RWPE1 (cell line): ENCODE measurements at regions not wholly inside any gene's neighbourhood (a gene's known extent, or its start where the extent isn't known, plus 50 kb on each side); places are given as distances from the start of the nearest gene placed in this dataset.
"Not testable (repeated sequence)": the region's sequence is repeated elsewhere in the genome, so short reads cannot be mapped to it uniquely, and the experiment has no call there.

ENCODE experiments used
- CTCF ChIA-PET: fragments of 350-600 bp; sonication (Branson Sonifier 250); formaldehyde crosslinking; extraction: SDS; loops from one replicate; lab custom pipeline; 2021; lab: Yijun Ruan, JAX
- POLR2A ChIA-PET: fragments of 400-600 bp; formaldehyde crosslinking; extraction: SDS; loops from one replicate; lab custom pipeline; 2020; ENCODE audit warnings: antibody characterized with exemption; ENCODE audit not compliant: low non-redundant PET; lab: Yijun Ruan, JAX
- DNase-seq: peaks from one replicate; pipeline ENCODE4 v3.0.0; 2012; ENCODE audit warnings: low spot score
- H3K27ac ChIP-seq: fragments of 450-650 bp; 2 replicates; pipeline ENCODE4 v1.5.1; 2017
- TF ChIP-seq, protein P1 (sequence below): fragments of 450-650 bp; conservative IDR thresholded peaks from 2 replicates; pipeline ENCODE4 v1.5.1; 2017; ENCODE audit warnings: low read depth, mild to moderate bottlenecking

DNA sequence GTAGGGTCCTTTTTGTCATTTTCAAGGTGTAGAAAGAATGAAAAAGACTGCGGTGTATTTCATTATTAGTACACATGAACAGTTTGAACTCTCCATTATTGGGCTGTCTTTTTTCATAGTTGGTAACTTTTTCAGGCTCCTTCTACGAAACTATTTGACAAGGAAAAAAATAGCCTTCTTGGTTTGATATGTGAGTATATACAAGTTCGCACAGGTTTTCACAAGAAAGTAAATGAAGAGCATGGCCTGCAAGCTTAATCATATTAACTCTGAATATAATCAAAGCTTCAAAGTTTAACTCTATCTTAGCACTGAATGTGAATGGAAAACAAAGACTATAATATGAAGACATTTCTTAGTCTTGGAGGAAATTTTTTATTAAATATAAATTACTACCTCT is 290.0 kb upstream of the ADGRL2 start:
- TF ChIP-seq, protein P1, sequence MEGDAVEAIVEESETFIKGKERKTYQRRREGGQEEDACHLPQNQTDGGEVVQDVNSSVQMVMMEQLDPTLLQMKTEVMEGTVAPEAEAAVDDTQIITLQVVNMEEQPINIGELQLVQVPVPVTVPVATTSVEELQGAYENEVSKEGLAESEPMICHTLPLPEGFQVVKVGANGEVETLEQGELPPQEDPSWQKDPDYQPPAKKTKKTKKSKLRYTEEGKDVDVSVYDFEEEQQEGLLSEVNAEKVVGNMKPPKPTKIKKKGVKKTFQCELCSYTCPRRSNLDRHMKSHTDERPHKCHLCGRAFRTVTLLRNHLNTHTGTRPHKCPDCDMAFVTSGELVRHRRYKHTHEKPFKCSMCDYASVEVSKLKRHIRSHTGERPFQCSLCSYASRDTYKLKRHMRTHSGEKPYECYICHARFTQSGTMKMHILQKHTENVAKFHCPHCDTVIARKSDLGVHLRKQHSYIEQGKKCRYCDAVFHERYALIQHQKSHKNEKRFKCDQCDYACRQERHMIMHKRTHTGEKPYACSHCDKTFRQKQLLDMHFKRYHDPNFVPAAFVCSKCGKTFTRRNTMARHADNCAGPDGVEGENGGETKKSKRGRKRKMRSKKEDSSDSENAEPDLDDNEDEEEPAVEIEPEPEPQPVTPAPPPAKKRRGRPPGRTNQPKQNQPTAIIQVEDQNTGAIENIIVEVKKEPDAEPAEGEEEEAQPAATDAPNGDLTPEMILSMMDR, result no peak
- ChIA-PET POLR2A (no interaction called here), CTCF (interaction anchor here (1.0 kb wide), 1 partner anchor 40 kb away, joined by 3 read pairs; no protein-coding TSS in a partner anchor)
- no peak for DNase-seq
- no peak overlapping the region for H3K27ac ChIP-seq

DNA sequence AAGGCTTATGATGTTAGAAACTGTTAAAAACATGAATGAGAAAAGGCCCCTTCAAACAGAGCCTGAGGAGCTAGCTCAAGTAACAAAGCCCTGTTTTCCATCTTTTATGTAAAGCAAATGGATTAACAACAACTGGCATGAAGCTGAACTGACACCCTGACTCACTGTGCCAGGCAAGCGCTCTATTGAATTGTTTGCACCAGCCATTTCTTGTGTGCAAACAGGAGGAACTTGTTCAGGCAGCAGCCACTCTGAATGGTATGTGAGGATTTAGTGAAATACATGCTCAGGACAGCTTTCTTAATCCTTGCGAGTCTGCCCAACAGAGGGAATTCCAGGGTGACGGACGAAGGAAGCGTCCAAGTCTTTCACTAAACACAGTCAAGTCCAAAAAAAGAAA is 291.1 kb upstream of the ADGRL2 start:
- ChIA-PET CTCF (no interaction called here), POLR2A (no interaction called here)
- DNase-seq, result peak; percentile 70
- TF ChIP-seq, protein P1, result no peak
- no peak overlapping the region; the same call in 1 of the 2 replicates for H3K27ac ChIP-seq

DNA sequence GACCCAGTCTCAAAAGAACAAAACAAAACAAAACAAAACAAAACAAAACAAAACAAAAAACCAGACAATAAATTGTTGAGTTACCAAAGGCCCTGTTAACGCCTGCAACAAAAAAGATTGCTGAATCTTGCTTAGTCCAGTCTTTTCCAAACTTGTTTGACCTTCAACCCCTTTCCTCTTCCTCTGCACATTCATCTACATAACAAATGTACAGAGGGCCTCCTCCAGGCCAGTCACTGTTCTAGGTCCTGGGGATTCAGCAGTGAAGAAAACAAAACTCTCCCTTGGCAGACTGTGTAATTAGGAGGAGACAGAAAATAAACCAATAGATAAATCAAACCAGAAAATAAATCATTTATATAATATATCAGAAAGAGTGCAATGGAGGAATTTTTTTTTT is 294.0 kb upstream of the ADGRL2 start:
- no peak for DNase-seq
- H3K27ac ChIP-seq, result no peak overlapping the region
- POLR2A ChIA-PET, result no interaction called here
- CTCF ChIA-PET, result no interaction called here
- TF ChIP-seq, protein P1, result no peak

DNA sequence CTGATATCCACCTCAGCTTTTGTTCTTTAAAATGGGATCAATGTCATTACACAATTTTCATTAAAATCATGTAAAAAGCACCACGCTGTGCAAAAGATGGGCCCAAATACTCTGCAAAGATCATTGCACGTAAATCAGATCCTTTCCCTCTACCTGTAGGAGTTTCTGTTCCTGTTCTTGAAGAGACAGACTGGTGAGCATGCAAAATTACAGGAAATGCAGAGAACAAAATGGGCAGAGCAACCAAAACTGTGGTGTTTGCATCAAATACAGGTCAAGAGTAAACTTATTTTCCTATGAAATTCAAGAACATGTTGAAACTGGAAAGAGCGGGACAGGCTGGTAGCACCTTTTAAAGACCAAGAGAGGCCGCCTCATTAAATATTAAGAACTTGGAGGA is 294.9 kb upstream of the ADGRL2 start:
- H3K27ac ChIP-seq, result no peak overlapping the region
- TF ChIP-seq, protein P1, result no peak
- DNase-seq, result no peak
- POLR2A ChIA-PET, result no interaction called here
- CTCF ChIA-PET, result interaction anchor here (0.7 kb wide), 1 partner anchor 1282 kb away, joined by 6 read pairs; no protein-coding TSS in a partner anchor

DNA sequence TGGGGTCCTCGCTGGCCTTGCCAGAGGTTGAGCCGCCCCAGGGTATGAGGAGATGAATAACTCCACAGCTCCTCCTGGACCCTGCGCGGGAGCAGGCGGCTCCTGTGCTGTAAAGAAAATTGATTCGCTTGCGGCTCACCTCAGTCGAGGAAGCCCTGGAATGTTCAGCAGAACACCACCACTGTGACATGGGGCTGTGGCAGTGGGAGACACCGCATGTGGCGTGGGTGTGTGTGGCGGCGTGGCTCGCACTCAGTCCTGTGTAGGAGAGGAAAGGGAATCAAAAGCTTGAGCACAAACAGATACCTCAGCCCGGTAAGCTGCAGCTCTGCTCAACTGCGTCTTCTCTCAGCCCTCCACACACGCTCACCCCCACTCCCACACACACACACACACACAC is 295.9 kb upstream of the ADGRL2 start:
- H3K27ac ChIP-seq, POLR2A ChIA-PET, DNase-seq, CTCF ChIA-PET: not testable (repeated sequence)

DNA sequence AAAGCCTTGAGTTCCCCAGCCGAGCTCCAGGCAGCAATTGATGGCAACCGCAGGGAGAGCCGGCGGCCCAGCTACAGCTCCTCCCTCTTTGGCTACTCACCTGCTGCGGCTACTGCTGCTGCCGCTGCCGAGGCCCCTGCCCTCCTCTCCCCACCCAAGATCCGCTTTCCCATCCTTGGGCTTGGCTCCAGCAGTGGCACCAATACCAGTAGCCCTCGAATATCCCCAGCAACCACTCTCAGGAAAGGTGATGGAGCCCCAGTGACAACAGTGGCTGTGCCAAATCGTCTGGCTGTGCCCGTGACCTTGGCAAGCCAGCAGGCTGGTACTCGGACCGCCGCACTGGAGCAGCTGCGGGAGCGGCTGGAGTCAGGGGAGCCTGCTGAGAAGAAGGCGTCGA is 298.0 kb upstream of the ADGRL2 start:
- DNase-seq, H3K27ac ChIP-seq, CTCF ChIA-PET, POLR2A ChIA-PET: not testable (repeated sequence)

DNA sequence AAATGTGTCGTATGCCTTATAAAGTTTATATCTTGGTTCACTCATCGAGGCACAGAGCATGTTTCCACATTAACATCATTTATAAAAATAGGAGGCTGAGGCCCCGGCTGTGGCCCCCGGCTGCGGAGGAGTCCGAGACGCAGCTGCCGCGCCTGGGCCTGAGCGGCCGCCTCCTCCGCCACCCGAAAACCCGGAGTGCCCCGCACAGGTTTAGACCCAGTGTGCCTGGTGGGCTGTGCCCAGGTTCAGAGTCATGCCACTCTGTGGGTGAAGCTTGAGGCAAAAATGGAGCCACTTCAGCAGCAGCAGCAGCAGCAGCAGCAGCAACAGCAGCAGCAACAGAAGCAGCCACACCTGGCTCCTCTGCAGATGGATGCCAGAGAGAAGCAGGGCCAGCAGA is 299.2 kb upstream of the ADGRL2 start:
- CTCF ChIA-PET, POLR2A ChIA-PET, H3K27ac ChIP-seq, DNase-seq: not testable (repeated sequence)

DNA sequence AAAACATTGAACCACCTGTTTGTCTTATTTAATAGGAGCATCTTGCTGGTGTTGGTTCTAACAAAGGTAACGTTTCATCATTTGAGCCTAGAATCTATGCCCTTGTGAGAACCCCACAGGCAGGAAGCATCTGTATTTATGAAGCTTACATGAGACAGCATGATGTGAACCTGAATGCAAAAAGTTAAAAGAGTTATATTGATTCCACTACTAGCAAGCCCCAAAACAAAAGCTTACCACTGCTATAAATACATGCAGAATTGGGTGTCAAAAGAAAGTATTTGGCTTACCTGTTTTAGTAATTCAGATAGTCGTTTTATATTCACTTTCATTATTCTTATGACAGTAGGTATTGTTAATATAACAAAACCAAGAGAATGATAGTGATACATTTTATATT is 301.2 kb upstream of the ADGRL2 start:
- POLR2A ChIA-PET, result no interaction called here
- CTCF ChIA-PET, result no interaction called here
- TF ChIP-seq, protein P1, result no peak
- DNase-seq, result no peak
- no peak overlapping the region for H3K27ac ChIP-seq
